Smooth muscle cell (in vitro differentiated cells): ENCODE measurements at regions not wholly inside any gene's neighbourhood (a gene's known extent, or its start where the extent isn't known, plus 50 kb on each side); places are given as distances from the start of the nearest gene placed in this dataset.

Experiments
- DNase-seq: peaks from one replicate; lab custom pipeline; 2025; ENCODE audit not compliant: unreplicated experiment; lab: John Stamatoyannopoulos, UW
- H2AFZ ChIP-seq: fragments of 200-600 bp; sonication (generic); 2 replicates; pipeline ENCODE4 v1.6.0; 2016; ENCODE audit warnings: antibody characterized with exemption, low read depth, mild to moderate bottlenecking
- H3F3A ChIP-seq: fragments of 200-600 bp; sonication (generic); 2 replicates; pipeline ENCODE4 v1.6.0; 2017; ENCODE audit warnings: antibody characterized with exemption, low read depth
- H3K27ac ChIP-seq: fragments of 200-600 bp; sonication (generic); 2 replicates; pipeline ENCODE4 v1.5.1; 2016; ENCODE audit warnings: low read depth, mild to moderate bottlenecking
- H3K27me3 ChIP-seq: fragments of 200-600 bp; sonication (generic); 2 replicates; pipeline ENCODE4 v1.6.1; 2016; ENCODE audit warnings: low read depth, mild to moderate bottlenecking
- H3K36me3 ChIP-seq: fragments of 200-600 bp; sonication (generic); 2 replicates; pipeline ENCODE4 v1.5.1; 2016; ENCODE audit warnings: low read depth
- H3K4me1 ChIP-seq: fragments of 200-600 bp; sonication (generic); 2 replicates; pipeline ENCODE4 v1.5.1; 2016; ENCODE audit warnings: low read depth
- H3K4me2 ChIP-seq: fragments of 200-600 bp; sonication (generic); 2 replicates; pipeline ENCODE4 v1.6.0; 2016; ENCODE audit warnings: mild to moderate bottlenecking
- H3K4me3 ChIP-seq: fragments of 200-600 bp; sonication (generic); 2 replicates; pipeline ENCODE4 v1.5.1; 2016; ENCODE audit warnings: mild to moderate bottlenecking
- H3K79me2 ChIP-seq: fragments of 200-600 bp; sonication (generic); 2 replicates; pipeline ENCODE4 v1.6.0; 2016; ENCODE audit warnings: low read depth, mild to moderate bottlenecking
- H3K9ac ChIP-seq: fragments of 200-600 bp; sonication (generic); 2 replicates; pipeline ENCODE4 v1.6.0; 2016; ENCODE audit warnings: low read depth
- H3K9me3 ChIP-seq: fragments of 200-600 bp; sonication (generic); replicated peaks from 2 replicates; pipeline ENCODE4 v1.5.1; 2016; ENCODE audit warnings: low read depth
- H4K20me1 ChIP-seq: fragments of 200-600 bp; sonication (generic); 2 replicates; pipeline ENCODE4 v1.6.0; 2016; ENCODE audit warnings: low read depth
- WGBS: methylation state at CpG from one replicate; pipeline ENCODE4 v1.1.7; 2016; ENCODE audit warnings: low lambda C conversion rate; 5-methylcytosine and 5-hydroxymethylcytosine counted together
- TF ChIP-seq, protein P1 (sequence below): fragments of 200-600 bp; sonication (generic); IDR thresholded peaks from 2 replicates; pipeline ENCODE4 v1.5.1; 2017; ENCODE audit warnings: borderline replicate concordance, mild to moderate bottlenecking, antibody characterized with exemption; ENCODE audit not compliant: insufficient read depth, poor library complexity, severe bottlenecking

DNA sequence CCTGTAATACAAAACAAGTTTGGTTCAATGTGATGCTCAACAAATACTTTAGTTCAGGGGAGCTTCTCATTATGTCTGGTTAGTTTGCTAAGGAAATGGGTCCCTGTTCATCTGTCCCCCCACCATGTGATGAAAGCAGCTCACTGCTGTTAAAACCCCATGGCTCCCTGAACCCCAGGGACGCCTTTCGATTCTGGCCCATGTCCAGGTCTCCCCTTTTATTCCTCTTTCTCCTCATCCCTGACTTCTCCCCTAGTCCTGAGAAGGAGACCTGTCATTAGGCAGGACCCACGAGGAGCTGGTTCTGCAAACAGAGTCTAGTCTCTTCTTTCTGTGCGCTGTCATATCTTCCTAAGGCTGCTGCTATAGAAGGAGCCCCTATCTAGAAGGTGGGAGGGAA, 213.3 kb upstream of the OSR1 start:
- Histone ChIP-seq H3K27ac (no peak overlapping the region), H3K9me3 (no peaks in the 10 kb centered on the region), H3K4me3 (no peak overlapping the region), H3K79me2 (no peaks in the 10 kb centered on the region), H3K36me3 (no peaks in the 10 kb centered on the region), H3K4me2 (no peak overlapping the region), H4K20me1 (no peaks in the 10 kb centered on the region), H3K4me1 (no peaks in the 10 kb centered on the region), H3F3A (no peaks in the 10 kb centered on the region), H3K27me3 (peaks cover 33% of the 10 kb centered on the region), H3K9ac (no peak overlapping the region), H2AFZ (no peak overlapping the region)
- DNase-seq: no peak
- TF ChIP-seq, protein P1, sequence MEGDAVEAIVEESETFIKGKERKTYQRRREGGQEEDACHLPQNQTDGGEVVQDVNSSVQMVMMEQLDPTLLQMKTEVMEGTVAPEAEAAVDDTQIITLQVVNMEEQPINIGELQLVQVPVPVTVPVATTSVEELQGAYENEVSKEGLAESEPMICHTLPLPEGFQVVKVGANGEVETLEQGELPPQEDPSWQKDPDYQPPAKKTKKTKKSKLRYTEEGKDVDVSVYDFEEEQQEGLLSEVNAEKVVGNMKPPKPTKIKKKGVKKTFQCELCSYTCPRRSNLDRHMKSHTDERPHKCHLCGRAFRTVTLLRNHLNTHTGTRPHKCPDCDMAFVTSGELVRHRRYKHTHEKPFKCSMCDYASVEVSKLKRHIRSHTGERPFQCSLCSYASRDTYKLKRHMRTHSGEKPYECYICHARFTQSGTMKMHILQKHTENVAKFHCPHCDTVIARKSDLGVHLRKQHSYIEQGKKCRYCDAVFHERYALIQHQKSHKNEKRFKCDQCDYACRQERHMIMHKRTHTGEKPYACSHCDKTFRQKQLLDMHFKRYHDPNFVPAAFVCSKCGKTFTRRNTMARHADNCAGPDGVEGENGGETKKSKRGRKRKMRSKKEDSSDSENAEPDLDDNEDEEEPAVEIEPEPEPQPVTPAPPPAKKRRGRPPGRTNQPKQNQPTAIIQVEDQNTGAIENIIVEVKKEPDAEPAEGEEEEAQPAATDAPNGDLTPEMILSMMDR: no peak
- 87% methylated on average over 4 of the region's 4 CpGs for WGBS

- TF ChIP-seq, protein P1: no peak
- no peak overlapping the region for H3K4me2 ChIP-seq
- H3K4me3 ChIP-seq: no peak overlapping the region
- no peaks in the 10 kb centered on the region for H3K9me3 ChIP-seq
- no peak overlapping the region for H3K9ac ChIP-seq
- H2AFZ ChIP-seq: no peak overlapping the region
- no peaks in the 10 kb centered on the region for H3F3A ChIP-seq
- H3K27ac ChIP-seq: no peak overlapping the region
- no peaks in the 10 kb centered on the region for H3K36me3 ChIP-seq
- H3K4me1 ChIP-seq: no peaks in the 10 kb centered on the region
- DNase-seq: no peak
- H3K27me3 ChIP-seq: peaks cover 21% of the 10 kb centered on the region
- WGBS: 41% methylated on average over 3 of the region's 3 CpGs
- no peaks in the 10 kb centered on the region for H3K79me2 ChIP-seq
- H4K20me1 ChIP-seq: no peaks in the 10 kb centered on the region
These were observed 210.9 kb upstream of the OSR1 start for GRCh38 chr2:19569300-19569791.

DNA sequence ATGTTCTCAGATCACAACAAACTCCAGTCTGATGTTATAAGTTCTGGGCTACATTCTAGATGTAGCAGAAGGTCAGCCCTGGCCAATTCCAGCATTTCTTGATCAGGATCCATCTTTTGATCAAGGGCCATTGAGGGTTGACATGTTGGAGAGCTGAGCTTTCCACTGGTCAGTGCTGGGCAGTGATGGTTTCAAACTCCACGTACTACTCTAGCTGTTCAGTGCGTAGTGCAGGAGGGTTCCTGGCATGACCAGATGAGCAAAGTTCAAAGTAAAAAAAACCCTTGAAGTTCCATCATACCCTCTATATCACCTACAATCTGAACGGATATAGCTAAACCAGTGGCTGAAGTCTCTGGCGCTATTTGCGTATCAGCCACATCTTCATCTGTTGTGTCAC, 210.4 kb upstream of the OSR1 start:
- Histone ChIP-seq H2AFZ (no peak overlapping the region), H3K79me2 (no peaks in the 10 kb centered on the region), H3K4me1 (no peaks in the 10 kb centered on the region), H3K4me2 (no peak overlapping the region), H3K27ac (no peak overlapping the region), H3K9me3 (no peaks in the 10 kb centered on the region), H4K20me1 (no peaks in the 10 kb centered on the region), H3K9ac (no peak overlapping the region), H3K27me3 (peaks cover 22% of the 10 kb centered on the region), H3K36me3 (no peaks in the 10 kb centered on the region), H3K4me3 (no peak overlapping the region), H3F3A (no peaks in the 10 kb centered on the region)
- TF ChIP-seq, protein P1: no peak
- 94% methylated on average over 5 of the region's 5 CpGs for WGBS
- no peak for DNase-seq

DNA sequence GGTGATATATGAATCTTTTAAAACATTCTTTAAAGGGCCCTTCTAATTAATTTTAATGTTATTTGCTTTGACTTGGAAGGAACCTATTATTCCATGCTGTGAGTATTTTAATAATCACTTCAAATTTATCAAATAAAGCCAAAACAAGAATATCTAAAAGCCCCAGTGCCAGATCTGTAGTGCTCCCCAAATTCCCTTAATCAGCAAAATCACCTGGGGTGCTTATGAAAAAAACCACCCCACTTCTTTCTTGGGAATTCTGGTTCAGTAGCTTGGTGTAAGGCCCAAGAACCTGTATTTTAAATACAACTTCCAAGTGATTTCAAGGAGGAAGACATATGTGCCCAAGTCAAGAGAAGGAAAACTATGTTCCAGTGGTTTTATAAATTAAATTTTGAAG, 202.4 kb upstream of the OSR1 start:
- Histone ChIP-seq H4K20me1 (no peaks in the 10 kb centered on the region), H3K9me3 (no peaks in the 10 kb centered on the region), H3K4me3 (no peak overlapping the region), H3K79me2 (no peaks in the 10 kb centered on the region), H3K36me3 (no peaks in the 10 kb centered on the region), H3K4me1 (no peaks in the 10 kb centered on the region), H3F3A (no peaks in the 10 kb centered on the region), H3K4me2 (no peak overlapping the region), H2AFZ (no peak overlapping the region), H3K9ac (no peak overlapping the region), H3K27ac (no peak overlapping the region), H3K27me3 (peaks cover 41% of the 10 kb centered on the region)
- DNase-seq: no peak
- TF ChIP-seq, protein P1: no peak
